Central memory CD8-positive, alpha-beta T cell (primary cell): ENCODE measurements at regions not wholly inside any gene's neighbourhood (a gene's known extent, or its start where the extent isn't known, plus 50 kb on each side); places are given as distances from the start of the nearest gene placed in this dataset.

Experiments used
- ATAC-seq: fragments of 150-1000 bp; cut with Tn5 transposase; replicated peaks from 2 replicates; pipeline ENCODE4 v1.10.0; 2022; ENCODE audit warnings: mild to moderate bottlenecking, moderate FRiP score, moderate number of reproducible peaks; ENCODE audit not compliant: poor library complexity, severe bottlenecking; ENCODE audit errors: extremely low read depth
- DNase-seq, 2 donors: peaks; one replicate each; pipeline ENCODE4 v3.0.0; 2021; ENCODE audit warnings: low spot score in 2 of 2
- H3K27ac Mint-ChIP-seq: one replicate; pipeline ENCODE4 v1.8.0; 2022; ENCODE audit warnings: low read depth, mild to moderate bottlenecking, moderate library complexity, mixed read lengths
- H3K27me3 Mint-ChIP-seq: one replicate; pipeline ENCODE4 v1.8.0; 2022; ENCODE audit warnings: mixed read lengths
- H3K36me3 Mint-ChIP-seq: one replicate; pipeline ENCODE4 v1.8.0; 2022; ENCODE audit warnings: mild to moderate bottlenecking, moderate library complexity, mixed read lengths; ENCODE audit not compliant: insufficient read depth
- H3K4me1 Mint-ChIP-seq: one replicate; pipeline ENCODE4 v1.8.0; 2022; ENCODE audit warnings: mixed read lengths
- H3K4me3 Mint-ChIP-seq: one replicate; pipeline ENCODE4 v1.8.0; 2022; ENCODE audit warnings: mild to moderate bottlenecking, moderate library complexity, mixed read lengths
- H3K9me3 Mint-ChIP-seq: one replicate; pipeline ENCODE4 v1.8.0; 2022; ENCODE audit warnings: mixed read lengths

DNA sequence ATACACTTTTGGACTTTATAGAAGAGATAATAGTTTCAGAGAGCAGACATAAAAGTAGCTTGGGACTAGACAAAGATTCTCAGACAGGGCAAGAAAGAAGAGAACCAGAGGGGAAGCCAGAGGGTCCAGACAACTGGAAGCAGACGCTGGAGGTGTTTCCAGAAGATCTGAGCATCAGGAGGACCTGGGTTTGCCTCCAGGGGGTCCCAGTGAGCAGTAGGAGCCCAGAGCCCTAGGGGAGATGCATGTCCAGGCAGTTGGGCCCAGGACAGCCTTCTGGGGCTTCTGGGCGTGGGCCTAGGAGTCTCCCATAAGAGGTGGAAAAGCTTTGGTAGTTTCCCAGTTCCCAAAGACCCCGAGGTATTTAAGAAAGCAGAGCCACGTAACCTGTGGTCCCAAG lies 251.2 kb upstream of the ID2 start:
- ATAC-seq = no peak
- H3K27ac Mint-ChIP-seq = no peak overlapping the region
- H3K36me3 Mint-ChIP-seq = peaks cover 3% of the 10 kb centered on the region
- no peaks in the 10 kb centered on the region for H3K9me3 Mint-ChIP-seq
- peaks cover 18% of the 10 kb centered on the region for H3K4me1 Mint-ChIP-seq
- no peak overlapping the region for H3K4me3 Mint-ChIP-seq
- no peaks in the 10 kb centered on the region for H3K27me3 Mint-ChIP-seq
- DNase-seq = no peak

DNA sequence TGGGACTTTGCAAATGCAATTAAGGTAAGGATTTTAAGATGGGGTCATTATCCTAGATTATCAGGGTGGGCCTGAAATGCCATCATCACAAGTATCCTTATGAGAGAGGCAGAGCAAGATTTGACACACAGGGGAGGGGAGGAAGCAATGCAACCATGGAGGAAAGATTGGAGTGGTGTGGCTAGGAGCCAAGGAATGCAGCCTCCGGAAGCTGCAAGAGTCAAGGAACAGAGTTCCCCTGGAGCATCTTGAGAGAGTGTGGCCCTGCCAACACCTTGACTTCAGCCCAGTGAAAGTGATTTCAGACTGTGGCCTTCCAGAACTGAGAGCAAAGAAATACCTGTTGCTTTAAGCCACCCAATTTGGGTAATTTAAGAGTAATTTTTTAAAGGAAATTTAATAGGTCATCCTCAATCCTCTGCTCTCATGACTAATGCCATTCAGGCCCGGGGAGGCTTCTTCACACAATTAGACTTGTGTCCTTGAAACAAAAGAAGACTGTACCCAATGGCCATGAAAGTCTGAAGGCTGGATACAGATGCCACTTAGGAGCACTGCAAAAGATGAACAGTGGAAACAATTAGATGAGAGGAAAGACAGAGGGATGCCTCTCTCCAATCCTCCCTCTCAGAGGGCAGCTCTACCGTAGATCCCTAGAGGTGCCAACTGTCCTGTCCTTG lies 250.3 kb upstream of the ID2 start:
- Mint-ChIP-seq H3K36me3 (no peaks in the 10 kb centered on the region), H3K9me3 (no peaks in the 10 kb centered on the region), H3K4me1 (peaks cover 9% of the 10 kb centered on the region), H3K27ac (no peak overlapping the region), H3K4me3 (no peak overlapping the region), H3K27me3 (no peaks in the 10 kb centered on the region)
- ATAC-seq = no peak
- no peak for DNase-seq

DNA sequence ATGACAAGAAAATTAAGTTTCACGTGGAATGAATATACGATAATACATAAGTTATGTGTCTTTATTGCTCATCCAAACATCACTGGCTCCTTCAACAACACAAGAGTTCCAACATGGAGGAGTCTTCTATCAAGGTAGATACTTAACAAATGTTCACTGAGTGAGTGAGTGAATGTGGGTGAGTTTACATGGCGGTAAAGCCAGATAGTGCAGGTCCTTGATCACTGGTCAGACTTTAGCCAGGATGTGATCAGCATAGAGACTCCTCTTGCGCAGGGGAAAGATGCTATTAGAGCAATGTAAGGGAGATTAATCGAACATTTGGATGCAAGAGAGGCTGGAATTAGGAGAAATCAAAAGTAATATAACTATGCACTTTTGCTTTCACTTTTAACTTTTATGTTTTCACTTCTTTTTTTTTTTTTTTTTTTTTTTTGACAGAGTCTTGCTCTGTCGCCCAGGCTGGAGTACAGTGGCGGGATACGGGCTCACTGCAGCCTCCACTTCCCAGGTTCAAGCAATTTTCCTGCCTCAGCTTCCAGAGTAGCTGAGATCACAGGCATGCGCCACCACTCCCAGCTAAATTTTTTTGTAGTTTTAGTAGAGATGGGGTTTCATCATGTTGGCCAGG lies 249.0 kb upstream of the ID2 start:
- H3K27ac Mint-ChIP-seq = peak overlapping the region; percentile 67

DNA sequence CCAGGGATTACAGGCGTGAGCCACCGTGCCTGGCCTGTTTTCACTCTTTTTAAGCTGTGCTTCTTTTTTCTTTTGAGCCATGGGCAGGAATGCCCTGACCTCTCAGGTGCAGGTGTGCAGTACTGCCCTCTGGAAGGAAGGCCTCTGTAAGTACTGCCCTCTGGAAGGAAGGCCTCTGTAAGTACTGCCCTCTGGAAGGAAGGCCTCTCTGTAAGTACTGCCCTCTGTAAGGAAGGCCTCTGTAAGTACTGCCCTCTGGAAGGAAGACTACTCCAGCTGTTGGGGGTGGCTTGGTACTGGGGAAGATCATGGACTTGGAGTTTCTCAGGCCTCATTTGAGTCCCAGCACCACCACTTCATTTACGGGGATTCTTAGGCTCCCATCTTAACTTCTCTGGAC lies 248.5 kb upstream of the ID2 start:
- Mint-ChIP-seq H3K4me1 (peaks cover 8% of the 10 kb centered on the region), H3K27ac (peak overlapping the region; percentile 67), H3K9me3 (no peaks in the 10 kb centered on the region), H3K27me3 (no peaks in the 10 kb centered on the region), H3K36me3 (no peaks in the 10 kb centered on the region), H3K4me3 (peak overlapping the region; percentile 57)
- DNase-seq (no peak), ATAC-seq (no peak)

More for the DNA sequence above, 249.0 kb upstream of the ID2 start:
- H3K27me3 Mint-ChIP-seq = no peaks in the 10 kb centered on the region
- H3K36me3 Mint-ChIP-seq = no peaks in the 10 kb centered on the region
- no peak for DNase-seq
- peak overlapping the region; percentile 57 for H3K4me3 Mint-ChIP-seq
- ATAC-seq = peak; percentile 60
- H3K4me1 Mint-ChIP-seq = peaks cover 6% of the 10 kb centered on the region
- H3K9me3 Mint-ChIP-seq = no peaks in the 10 kb centered on the region

DNA sequence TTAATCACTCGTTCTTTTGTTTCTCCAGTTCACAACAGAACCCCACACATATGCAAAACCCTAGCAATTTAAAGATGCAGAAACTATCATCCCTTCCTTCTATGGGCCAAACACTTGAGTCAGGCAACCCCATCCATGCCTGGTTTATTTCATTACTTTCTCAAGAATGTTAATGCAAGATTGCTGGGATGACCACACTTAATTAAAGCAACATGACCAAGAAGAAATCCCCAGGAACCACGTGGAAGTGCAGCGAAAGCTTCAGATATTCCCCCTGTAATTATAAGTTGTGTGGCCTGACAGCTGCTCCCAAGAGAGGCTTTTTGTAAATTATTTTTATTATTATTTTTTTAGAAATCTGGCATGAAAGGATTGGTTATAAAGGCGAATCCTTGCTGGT lies 246.2 kb upstream of the ID2 start:
- Mint-ChIP-seq H3K27me3 (no peaks in the 10 kb centered on the region), H3K27ac (no peak overlapping the region), H3K9me3 (no peaks in the 10 kb centered on the region), H3K4me3 (no peak overlapping the region), H3K4me1 (peaks cover 15% of the 10 kb centered on the region), H3K36me3 (no peaks in the 10 kb centered on the region)
- no peak for ATAC-seq
- DNase-seq = no peak

DNA sequence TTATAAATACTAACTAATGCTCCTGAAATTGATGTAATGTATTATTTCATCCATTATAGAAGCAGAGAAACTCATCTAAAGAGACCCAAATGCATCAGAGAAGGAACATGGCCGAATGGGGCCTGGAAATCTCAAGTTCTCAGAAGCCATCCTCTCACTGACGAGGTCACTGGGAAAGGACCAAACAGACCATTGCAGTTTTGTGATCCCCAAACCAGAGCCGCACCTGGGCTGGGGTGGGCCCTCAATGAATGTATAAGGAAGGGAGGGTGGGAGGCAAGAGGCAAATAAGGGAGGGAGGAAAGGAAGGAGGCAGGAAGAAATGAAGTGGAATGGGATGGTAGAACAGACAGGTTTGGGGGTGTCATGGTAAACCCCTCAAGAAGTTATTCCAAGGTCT lies 245.3 kb upstream of the ID2 start:
- H3K4me1 Mint-ChIP-seq = peaks cover 20% of the 10 kb centered on the region
- no peaks in the 10 kb centered on the region for H3K27me3 Mint-ChIP-seq
- no peak overlapping the region for H3K4me3 Mint-ChIP-seq
- no peaks in the 10 kb centered on the region for H3K36me3 Mint-ChIP-seq
- H3K9me3 Mint-ChIP-seq = no peaks in the 10 kb centered on the region
- H3K27ac Mint-ChIP-seq = no peak overlapping the region
- DNase-seq (no peak), ATAC-seq (no peak)

DNA sequence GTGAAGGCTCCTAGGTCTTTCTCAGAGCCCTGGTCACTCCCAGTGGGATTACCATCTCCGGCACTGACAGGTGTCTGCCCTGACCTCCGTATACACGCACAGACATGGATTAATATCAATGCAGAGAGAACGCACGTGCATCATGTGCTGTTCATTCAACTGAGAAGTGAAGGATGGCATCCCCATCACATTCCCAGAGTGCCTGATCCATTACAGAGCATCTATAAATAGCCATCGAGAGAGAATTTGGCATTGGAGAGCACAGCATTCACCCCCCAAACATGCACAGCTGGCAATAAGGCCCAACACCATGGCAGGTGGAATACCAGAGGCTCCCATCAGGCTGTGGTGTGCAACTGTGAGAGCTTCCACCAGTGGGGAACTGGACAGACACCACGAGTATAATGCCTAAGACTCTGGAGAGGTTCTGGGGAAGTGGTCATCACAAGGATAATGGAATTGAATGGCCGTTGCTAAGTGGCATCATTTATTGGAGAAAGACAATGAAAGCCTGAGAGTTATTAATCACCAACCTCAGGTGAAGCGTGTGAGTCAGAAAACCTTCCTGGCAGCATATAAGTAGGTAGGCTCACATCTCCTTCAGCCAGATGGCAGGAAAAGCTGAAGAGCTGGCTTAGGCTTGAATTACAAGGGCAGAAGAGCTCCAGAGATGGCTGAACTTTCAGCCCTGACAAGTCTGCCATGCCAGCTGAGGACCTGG lies 244.5 kb upstream of the ID2 start:
- ATAC-seq (no peak), DNase-seq (no peak)
- Mint-ChIP-seq H3K36me3 (no peaks in the 10 kb centered on the region), H3K27me3 (no peaks in the 10 kb centered on the region), H3K4me3 (no peak overlapping the region), H3K27ac (no peak overlapping the region), H3K9me3 (no peaks in the 10 kb centered on the region), H3K4me1 (peaks cover 28% of the 10 kb centered on the region)

DNA sequence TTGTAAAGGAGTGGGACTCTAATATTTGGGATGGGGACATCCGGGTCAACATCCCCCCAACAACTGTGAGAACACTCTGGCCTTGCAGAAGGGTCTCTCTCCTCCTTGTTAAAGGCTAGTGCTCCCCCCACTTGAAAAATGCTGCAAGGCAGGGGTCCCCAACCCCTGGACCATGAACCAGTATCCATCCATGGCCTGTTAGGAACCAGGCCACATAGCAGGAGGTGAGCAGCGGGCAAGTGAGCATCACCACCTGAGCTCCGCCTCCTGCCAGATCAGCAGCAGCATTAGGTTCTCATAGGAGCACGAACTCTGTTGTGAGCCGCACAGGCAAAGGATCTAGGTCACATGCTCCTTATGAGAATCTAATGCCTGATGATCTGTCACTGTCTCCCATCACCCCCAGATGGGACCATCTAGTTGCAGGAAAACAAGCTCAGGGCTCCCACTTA lies 243.9 kb upstream of the ID2 start:
- no peaks in the 10 kb centered on the region for H3K9me3 Mint-ChIP-seq
- H3K36me3 Mint-ChIP-seq = no peaks in the 10 kb centered on the region
- peaks cover 25% of the 10 kb centered on the region for H3K4me1 Mint-ChIP-seq

DNA sequence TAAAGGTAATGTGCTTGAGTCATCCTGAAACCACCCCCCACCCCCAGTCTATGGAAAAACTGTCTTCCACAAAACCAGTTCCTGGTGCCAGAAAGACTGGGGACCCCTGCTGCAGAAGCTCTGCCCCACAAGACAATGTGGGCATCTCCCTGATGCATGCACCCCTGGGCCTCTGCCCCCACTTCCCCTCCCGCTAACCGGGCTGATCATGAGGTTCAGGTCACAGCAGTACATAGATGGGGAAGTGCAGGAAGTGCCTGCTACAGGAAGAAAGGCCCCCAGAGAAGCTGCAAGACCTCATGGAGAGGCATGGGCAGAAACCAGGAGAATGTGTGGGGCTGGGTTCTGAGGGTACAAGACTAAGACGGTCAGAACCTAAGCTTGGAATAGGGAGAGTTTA lies 243.4 kb upstream of the ID2 start:
- DNase-seq (no peak), ATAC-seq (no peak)
- Mint-ChIP-seq H3K4me1 (peaks cover 25% of the 10 kb centered on the region), H3K27me3 (no peaks in the 10 kb centered on the region), H3K4me3 (no peak overlapping the region), H3K27ac (peak overlapping the region; percentile 23), H3K9me3 (no peaks in the 10 kb centered on the region), H3K36me3 (no peaks in the 10 kb centered on the region)

More for the DNA sequence above, 243.9 kb upstream of the ID2 start:
- DNase-seq = no peak
- no peak for ATAC-seq
- H3K4me3 Mint-ChIP-seq = no peak overlapping the region
- H3K27me3 Mint-ChIP-seq = no peaks in the 10 kb centered on the region
- H3K27ac Mint-ChIP-seq = no peak overlapping the region

DNA sequence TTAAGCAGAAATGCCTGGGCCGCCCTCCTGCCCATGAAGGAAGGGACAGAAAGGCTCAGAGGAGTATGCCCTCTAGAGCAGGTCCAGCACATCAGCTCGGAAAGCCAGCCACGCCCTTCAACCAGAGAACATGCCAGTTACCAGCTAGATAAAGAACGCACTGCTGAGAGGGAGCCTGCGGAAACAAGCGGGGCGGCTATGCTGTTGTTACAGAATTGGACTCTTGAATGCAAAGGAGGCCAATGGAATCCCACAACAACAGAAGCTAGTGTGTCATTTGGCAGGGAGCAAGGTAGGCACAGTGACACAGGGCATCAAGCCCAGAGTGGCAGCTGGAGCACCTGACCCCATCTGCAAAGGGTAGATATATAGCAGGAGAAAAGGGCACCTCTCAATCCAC lies 242.9 kb upstream of the ID2 start:
- peak overlapping the region; percentile 23 for H3K27ac Mint-ChIP-seq

DNA sequence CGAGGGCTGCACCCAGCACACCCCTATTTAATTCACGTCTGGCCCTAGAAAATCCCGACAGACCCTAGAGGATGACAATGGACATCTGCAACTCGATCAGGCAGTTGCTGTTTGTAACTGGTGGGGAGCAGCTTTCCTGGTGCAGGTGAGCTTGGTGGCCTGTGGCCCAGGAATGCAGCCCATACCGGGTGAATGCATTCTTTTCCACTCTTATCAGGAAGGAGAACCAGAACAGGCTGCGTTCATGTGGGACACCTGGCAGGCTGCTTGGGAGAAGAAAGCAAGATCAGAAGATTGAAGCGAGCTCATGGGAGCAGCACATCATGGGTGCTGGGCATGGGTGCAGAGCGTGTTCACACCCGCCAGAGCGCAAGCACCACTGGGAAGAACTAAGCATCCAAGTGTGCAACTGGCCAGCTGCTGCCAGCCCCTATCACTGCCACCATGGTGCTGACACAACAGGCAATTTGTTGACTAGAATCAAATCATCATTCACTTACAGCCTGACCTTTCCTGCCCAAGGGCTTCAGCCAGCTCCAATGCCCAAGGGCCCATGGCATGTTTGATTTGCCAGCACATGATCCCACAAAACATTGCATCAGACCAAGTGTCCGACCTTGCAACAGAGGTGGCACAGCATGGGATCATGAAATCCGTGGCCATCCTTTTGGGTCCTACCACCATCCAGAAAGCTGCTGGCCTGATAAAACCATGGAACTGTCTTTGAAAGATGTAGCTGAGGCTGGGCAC lies 241.7 kb upstream of the ID2 start:
- Mint-ChIP-seq H3K36me3 (no peaks in the 10 kb centered on the region), H3K9me3 (no peaks in the 10 kb centered on the region), H3K4me3 (no peak overlapping the region), H3K27me3 (no peaks in the 10 kb centered on the region), H3K4me1 (peaks cover 25% of the 10 kb centered on the region), H3K27ac (no peak overlapping the region)
- ATAC-seq = no peak
- DNase-seq = no peak

More for the DNA sequence above, 242.9 kb upstream of the ID2 start:
- Mint-ChIP-seq H3K9me3 (no peaks in the 10 kb centered on the region), H3K4me1 (peaks cover 25% of the 10 kb centered on the region), H3K4me3 (no peak overlapping the region), H3K27me3 (no peaks in the 10 kb centered on the region), H3K36me3 (no peaks in the 10 kb centered on the region)
- ATAC-seq = no peak
- DNase-seq = no peak

DNA sequence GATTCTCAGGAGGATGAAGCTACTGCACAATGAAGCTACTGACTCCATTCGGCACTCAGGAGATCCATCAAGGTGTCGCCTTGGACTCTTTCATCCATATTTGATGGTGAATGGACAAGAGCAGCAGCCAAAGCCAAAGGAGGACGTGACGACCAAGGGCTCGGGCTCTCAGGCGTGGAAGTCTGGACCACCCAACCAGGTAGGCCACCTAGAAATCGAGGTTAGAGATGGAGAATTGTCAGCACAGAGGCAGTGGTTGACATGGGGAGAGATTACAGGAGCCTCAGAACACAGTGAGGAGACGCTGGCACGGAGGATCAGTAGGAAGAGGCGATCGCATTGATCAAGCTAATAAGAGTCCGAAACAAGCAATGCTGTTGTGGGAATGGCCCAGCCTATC lies 240.5 kb upstream of the ID2 start:
- Mint-ChIP-seq H3K9me3 (no peaks in the 10 kb centered on the region), H3K4me1 (peaks cover 25% of the 10 kb centered on the region), H3K27ac (no peak overlapping the region), H3K4me3 (no peak overlapping the region), H3K27me3 (no peaks in the 10 kb centered on the region), H3K36me3 (no peaks in the 10 kb centered on the region)
- DNase-seq = no peak
- ATAC-seq = no peak
